ENCODE measurements at regions not wholly inside any gene's neighbourhood (a gene's known extent, or its start where the extent isn't known, plus 50 kb on each side); places are given as distances from the start of the nearest gene placed in this dataset.

- H3K27ac ChIP-seq (ENCODE audit: insufficient read depth, low read length): no peak overlapping the region
- no peak overlapping the region for H3K4me2 ChIP-seq (ENCODE audit: extremely low read depth, insufficient read depth, low read length)
- H2AFZ ChIP-seq (ENCODE audit: low read length): no peak overlapping the region
- no peak overlapping the region for H3K4me3 ChIP-seq (replicated peaks in 1 of 4; ENCODE audit: control extremely low read depth in 1 of 4, insufficient read depth in 1 of 4, low read depth in 3 of 4, low read length in 4 of 4)
- no peak for TF ChIP-seq EZH2 (IDR thresholded peaks at IDR 0.05; ENCODE audit: low read length, missing control alignments)
- TF ChIP-seq CTCF (conservative IDR thresholded peaks at IDR 0.05 in 1 of 2, IDR thresholded peaks at IDR 0.05 in 1 of 2; ENCODE audit: low read depth in 1 of 2, low read length in 2 of 2): no peak
- DNase-seq (ENCODE audit: low read depth in 2 of 2): no peak
- H4K20me1 ChIP-seq (ENCODE audit: control insufficient read depth, extremely low read depth, insufficient read depth, low read length): no peaks in the 10 kb centered on the region
- no peaks in the 10 kb centered on the region for H3K27me3 ChIP-seq (ENCODE audit: control insufficient read depth, insufficient read depth, low read length)
- H3K4me1 ChIP-seq (ENCODE audit: control insufficient read depth, extremely low read depth, insufficient read depth, low read length): no peaks in the 10 kb centered on the region
- no peak overlapping the region for H3K9ac ChIP-seq (ENCODE audit: insufficient read depth, low read length)
- H3K79me2 ChIP-seq (ENCODE audit: control insufficient read depth, insufficient read depth, low read length): no peaks in the 10 kb centered on the region
- H3K36me3 ChIP-seq (ENCODE audit: control insufficient read depth, insufficient read depth, low read length): no peaks in the 10 kb centered on the region
- no peaks in the 10 kb centered on the region for H3K9me3 ChIP-seq (ENCODE audit: control insufficient read depth, insufficient read depth, low read depth, low read length)
These were observed 463.1 kb downstream of the SH2D4B start for GRCh38 chr10:81000781-81001180.

GRCh38 chr10:81002382-81002781 lies 464.7 kb downstream of the SH2D4B start:
- Histone ChIP-seq H3K9ac (ENCODE audit: insufficient read depth, low read length) (no peak overlapping the region), H4K20me1 (ENCODE audit: control insufficient read depth, extremely low read depth, insufficient read depth, low read length) (no peaks in the 10 kb centered on the region), H3K27ac (ENCODE audit: insufficient read depth, low read length) (no peak overlapping the region), H3K36me3 (ENCODE audit: control insufficient read depth, insufficient read depth, low read length) (no peaks in the 10 kb centered on the region), H3K9me3 (ENCODE audit: control insufficient read depth, insufficient read depth, low read depth, low read length) (no peaks in the 10 kb centered on the region), H3K4me1 (ENCODE audit: control insufficient read depth, extremely low read depth, insufficient read depth, low read length) (no peaks in the 10 kb centered on the region), H3K79me2 (ENCODE audit: control insufficient read depth, insufficient read depth, low read length) (no peaks in the 10 kb centered on the region), H3K4me2 (ENCODE audit: extremely low read depth, insufficient read depth, low read length) (no peak overlapping the region), H3K27me3 (ENCODE audit: control insufficient read depth, insufficient read depth, low read length) (no peaks in the 10 kb centered on the region), H2AFZ (ENCODE audit: low read length) (no peak overlapping the region), H3K4me3 (replicated peaks in 1 of 4; ENCODE audit: control extremely low read depth in 1 of 4, insufficient read depth in 1 of 4, low read depth in 3 of 4, low read length in 4 of 4) (no peak overlapping the region)
- DNase-seq (ENCODE audit: low read depth in 2 of 2): no peak
- TF ChIP-seq CTCF (conservative IDR thresholded peaks at IDR 0.05 in 1 of 2, IDR thresholded peaks at IDR 0.05 in 1 of 2; ENCODE audit: low read depth in 1 of 2, low read length in 2 of 2): no peak
- no peak for TF ChIP-seq EZH2 (IDR thresholded peaks at IDR 0.05; ENCODE audit: low read length, missing control alignments)

- H3K4me1 ChIP-seq (ENCODE audit: control insufficient read depth, extremely low read depth, insufficient read depth, low read length): no peaks in the 10 kb centered on the region
- no peak for DNase-seq (ENCODE audit: low read depth in 2 of 2)
- no peaks in the 10 kb centered on the region for H3K27me3 ChIP-seq (ENCODE audit: control insufficient read depth, insufficient read depth, low read length)
- H3K4me3 ChIP-seq (replicated peaks in 1 of 4; ENCODE audit: control extremely low read depth in 1 of 4, insufficient read depth in 1 of 4, low read depth in 3 of 4, low read length in 4 of 4): no peak overlapping the region
- H3K9ac ChIP-seq (ENCODE audit: insufficient read depth, low read length): no peak overlapping the region
- no peak overlapping the region for H3K4me2 ChIP-seq (ENCODE audit: extremely low read depth, insufficient read depth, low read length)
- no peaks in the 10 kb centered on the region for H3K9me3 ChIP-seq (ENCODE audit: control insufficient read depth, insufficient read depth, low read depth, low read length)
- H3K79me2 ChIP-seq (ENCODE audit: control insufficient read depth, insufficient read depth, low read length): no peaks in the 10 kb centered on the region
- no peak overlapping the region for H2AFZ ChIP-seq (ENCODE audit: low read length)
- no peaks in the 10 kb centered on the region for H3K36me3 ChIP-seq (ENCODE audit: control insufficient read depth, insufficient read depth, low read length)
- TF ChIP-seq CTCF (conservative IDR thresholded peaks at IDR 0.05 in 1 of 2, IDR thresholded peaks at IDR 0.05 in 1 of 2; ENCODE audit: low read depth in 1 of 2, low read length in 2 of 2): no peak
- no peak for TF ChIP-seq EZH2 (IDR thresholded peaks at IDR 0.05; ENCODE audit: low read length, missing control alignments)
- H3K27ac ChIP-seq (ENCODE audit: insufficient read depth, low read length): no peak overlapping the region
- H4K20me1 ChIP-seq (ENCODE audit: control insufficient read depth, extremely low read depth, insufficient read depth, low read length): no peaks in the 10 kb centered on the region
These were observed 470.2 kb downstream of the SH2D4B start for GRCh38 chr10:81007872-81008271.

Data from fibroblast of lung (primary cell).